Keratinocyte (primary cell): ENCODE measurements at regions not wholly inside any gene's neighbourhood (a gene's known extent, or its start where the extent isn't known, plus 50 kb on each side); places are given as distances from the start of the nearest gene placed in this dataset.

Experiments
- DNase-seq: peaks from one replicate; pipeline ENCODE4 v3.0.0-alpha.2; 2011; ENCODE audit warnings: low read depth, missing footprints, low spot score
- FAIRE-seq: peaks from 2 replicates; lab custom pipeline; 2011; peaks lifted over from hg19 to GRCh38; lab: Jason Lieb, UNC
- H2AFZ ChIP-seq: 2 replicates; pipeline ENCODE4 v1.6.0; 2012; ENCODE audit warnings: low read length, control low read depth, inconsistent platforms; ENCODE audit not compliant: control insufficient read depth
- H3K27ac ChIP-seq: 2 replicates; pipeline ENCODE4 v1.5.1; 2011; ENCODE audit warnings: low read length; ENCODE audit not compliant: control insufficient read depth, insufficient read depth
- H3K27me3 ChIP-seq: 3 replicates; pipeline ENCODE4 v1.6.0; 2011; ENCODE audit warnings: low read length; ENCODE audit not compliant: control insufficient read depth, insufficient read depth; ENCODE audit errors: extremely low read depth
- H3K36me3 ChIP-seq, 2 experiments: 2 replicates in 1 of 2; 3 replicates in 1 of 2; pipeline ENCODE4 v1.5.1; 2011; ENCODE audit warnings: low read length in 2 of 2, mild to moderate bottlenecking in 1 of 2; ENCODE audit not compliant: control insufficient read depth in 2 of 2, insufficient read depth in 2 of 2; ENCODE audit errors: extremely low read depth in 1 of 2
- H3K4me1 ChIP-seq: 3 replicates; pipeline ENCODE4 v1.5.1; 2011; ENCODE audit warnings: low read length; ENCODE audit not compliant: control insufficient read depth, insufficient read depth; ENCODE audit errors: extremely low read depth
- H3K4me2 ChIP-seq: 3 replicates; pipeline ENCODE4 v1.6.0; 2011; ENCODE audit warnings: low read depth, low read length; ENCODE audit not compliant: control insufficient read depth, insufficient read depth; ENCODE audit errors: extremely low read depth
- H3K4me3 ChIP-seq, 3 experiments: fragments of 200-600 bp in 1 of 3; sonication (generic) in 1 of 3; 2 replicates in 2 of 3; 3 replicates in 1 of 3; pipeline ENCODE4 v1.5.1; 2011 to 2016; ENCODE audit warnings: low read length in 3 of 3, mild to moderate bottlenecking in 3 of 3, control low read depth in 2 of 3, inconsistent platforms in 1 of 3, low read depth in 1 of 3, mixed read lengths in 1 of 3, mixed run types in 1 of 3, moderate library complexity in 1 of 3; ENCODE audit not compliant: control insufficient read depth in 2 of 3, insufficient read depth in 2 of 3; ENCODE audit errors: extremely low read depth in 1 of 3
- H3K79me2 ChIP-seq: 2 replicates; pipeline ENCODE4 v1.6.0; 2012; ENCODE audit warnings: low read length; ENCODE audit not compliant: control insufficient read depth, insufficient read depth
- H3K9ac ChIP-seq: 3 replicates; pipeline ENCODE4 v1.6.0; 2011; ENCODE audit warnings: low read length; ENCODE audit not compliant: control insufficient read depth, insufficient read depth; ENCODE audit errors: extremely low read depth
- H3K9me1 ChIP-seq: 3 replicates; pipeline ENCODE4 v1.6.0; 2011; ENCODE audit warnings: low read length; ENCODE audit not compliant: control insufficient read depth, insufficient read depth; ENCODE audit errors: extremely low read depth
- H3K9me3 ChIP-seq: 2 replicates; pipeline ENCODE4 v1.5.1; 2012; ENCODE audit warnings: low read depth, low read length; ENCODE audit not compliant: control insufficient read depth
- H4K20me1 ChIP-seq: 3 replicates; pipeline ENCODE4 v1.6.0; 2011; ENCODE audit warnings: low read length; ENCODE audit not compliant: control insufficient read depth, insufficient read depth; ENCODE audit errors: extremely low read depth
- EZH2 ChIP-seq: IDR thresholded peaks from one replicate; pipeline ENCODE4 v1.6.1; 2012; ENCODE audit warnings: inconsistent platforms, mild to moderate bottlenecking, low read length, moderate library complexity
- dilution Hi-C: fragments of 300-500 bp; cut with MboI; formaldehyde crosslinking; loops from one replicate; pipeline ENCODE4 v1.7.0; 2020; ENCODE audit warnings: low sequenced_read_pairs; ENCODE audit not compliant: extremely low pct_ligation_motif_present
- TF ChIP-seq, protein P1 (sequence below), 3 experiments: IDR thresholded peaks in 1 of 3; conservative IDR thresholded peaks in 1 of 3; optimal IDR thresholded peaks in 1 of 3; 2 replicates in 2 of 3; 3 replicates in 1 of 3; pipeline versions ENCODE3 to v1.5.1; 2011; ENCODE audit warnings: low read length in 3 of 3, mild to moderate bottlenecking in 3 of 3, moderate library complexity in 2 of 3, control low read depth in 1 of 3, inconsistent platforms in 1 of 3; ENCODE audit not compliant: insufficient read depth in 2 of 3; ENCODE audit errors: extremely low read depth in 1 of 3

DNA sequence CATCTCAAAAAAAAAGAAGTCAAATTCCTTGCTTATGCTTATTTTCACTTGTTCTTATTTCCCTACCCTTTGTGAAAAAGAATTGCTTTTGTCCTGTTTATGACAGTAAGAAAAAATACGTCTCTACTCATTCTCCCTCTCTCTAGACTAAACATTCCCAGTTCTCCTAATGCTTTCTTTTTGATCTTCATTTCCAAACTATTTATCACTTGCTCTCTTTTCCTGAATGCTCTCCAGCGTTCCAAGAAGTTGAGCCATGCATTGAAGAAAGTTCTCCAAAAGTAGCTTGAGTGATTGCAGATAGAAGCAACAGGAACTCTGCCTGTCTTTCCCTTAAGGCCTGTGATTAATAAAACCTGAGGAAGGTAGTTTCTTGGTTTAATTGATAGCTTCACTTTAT is 53.1 kb upstream of the TMEM170B start:
- Histone ChIP-seq H3K79me2 (no peaks in the 10 kb centered on the region), H3K4me3 (no peak overlapping the region), H2AFZ (no peak overlapping the region), H3K9me3 (no peaks in the 10 kb centered on the region), H4K20me1 (no peaks in the 10 kb centered on the region), H3K9me1 (no peaks in the 10 kb centered on the region), H3K4me1 (no peaks in the 10 kb centered on the region), H3K27me3 (peaks cover 4% of the 10 kb centered on the region), H3K27ac (no peak overlapping the region), H3K9ac (no peak overlapping the region), H3K4me2 (no peak overlapping the region), H3K36me3 (no peaks in the 10 kb centered on the region)
- TF ChIP-seq EZH2, result no peak
- TF ChIP-seq, protein P1, sequence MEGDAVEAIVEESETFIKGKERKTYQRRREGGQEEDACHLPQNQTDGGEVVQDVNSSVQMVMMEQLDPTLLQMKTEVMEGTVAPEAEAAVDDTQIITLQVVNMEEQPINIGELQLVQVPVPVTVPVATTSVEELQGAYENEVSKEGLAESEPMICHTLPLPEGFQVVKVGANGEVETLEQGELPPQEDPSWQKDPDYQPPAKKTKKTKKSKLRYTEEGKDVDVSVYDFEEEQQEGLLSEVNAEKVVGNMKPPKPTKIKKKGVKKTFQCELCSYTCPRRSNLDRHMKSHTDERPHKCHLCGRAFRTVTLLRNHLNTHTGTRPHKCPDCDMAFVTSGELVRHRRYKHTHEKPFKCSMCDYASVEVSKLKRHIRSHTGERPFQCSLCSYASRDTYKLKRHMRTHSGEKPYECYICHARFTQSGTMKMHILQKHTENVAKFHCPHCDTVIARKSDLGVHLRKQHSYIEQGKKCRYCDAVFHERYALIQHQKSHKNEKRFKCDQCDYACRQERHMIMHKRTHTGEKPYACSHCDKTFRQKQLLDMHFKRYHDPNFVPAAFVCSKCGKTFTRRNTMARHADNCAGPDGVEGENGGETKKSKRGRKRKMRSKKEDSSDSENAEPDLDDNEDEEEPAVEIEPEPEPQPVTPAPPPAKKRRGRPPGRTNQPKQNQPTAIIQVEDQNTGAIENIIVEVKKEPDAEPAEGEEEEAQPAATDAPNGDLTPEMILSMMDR (optimal IDR thresholded peaks at IDR 0.05 in 1 of 3, IDR thresholded peaks at IDR 0.05 in 1 of 3, conservative IDR thresholded peaks at IDR 0.05 in 1 of 3; ENCODE audit: extremely low read depth in 1 of 3, insufficient read depth in 2 of 3, low read length in 3 of 3), result no peak
- dilution Hi-C loops, result no loop called here
- FAIRE-seq (no peak), DNase-seq (no peak)

DNA sequence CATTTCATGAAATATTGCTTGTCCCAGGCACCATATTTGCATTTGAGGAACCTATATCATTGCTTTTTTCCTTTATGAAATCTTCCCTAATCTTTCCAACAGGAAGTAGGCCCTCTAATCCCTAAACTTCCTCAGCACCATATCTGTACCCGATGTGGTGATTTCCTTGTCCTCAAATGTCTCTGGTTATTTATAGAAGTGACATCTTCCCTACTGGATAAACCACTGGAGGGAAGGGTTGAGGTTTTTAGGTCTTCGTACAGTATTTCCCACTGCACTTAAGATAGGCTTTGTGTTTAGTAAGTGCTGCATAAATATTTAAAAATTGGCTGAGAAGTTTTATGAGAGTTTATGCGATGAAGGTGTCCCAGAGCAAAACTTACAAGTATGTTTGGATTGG is 54.9 kb upstream of the TMEM170B start:
- H3K36me3 ChIP-seq, result no peaks in the 10 kb centered on the region
- peaks cover 2% of the 10 kb centered on the region for H3K27me3 ChIP-seq
- H4K20me1 ChIP-seq, result no peaks in the 10 kb centered on the region
- no peak for TF ChIP-seq EZH2
- TF ChIP-seq, protein P1 (optimal IDR thresholded peaks at IDR 0.05 in 1 of 3, IDR thresholded peaks at IDR 0.05 in 1 of 3, conservative IDR thresholded peaks at IDR 0.05 in 1 of 3; ENCODE audit: extremely low read depth in 1 of 3, insufficient read depth in 2 of 3, low read length in 3 of 3), result no peak
- no peaks in the 10 kb centered on the region for H3K9me3 ChIP-seq
- no peaks in the 10 kb centered on the region for H3K4me1 ChIP-seq
- no peak overlapping the region for H3K4me2 ChIP-seq
- FAIRE-seq, result no peak
- H3K4me3 ChIP-seq, result no peak overlapping the region
- H2AFZ ChIP-seq, result no peak overlapping the region
- H3K27ac ChIP-seq, result no peak overlapping the region
- DNase-seq, result no peak
- dilution Hi-C loops, result no loop called here
- no peak overlapping the region for H3K9ac ChIP-seq
- H3K79me2 ChIP-seq, result no peaks in the 10 kb centered on the region
- no peaks in the 10 kb centered on the region for H3K9me1 ChIP-seq
